Prostate gland (tissue), 2 donors: ENCODE measurements at regions not wholly inside any gene's neighbourhood (a gene's known extent, or its start where the extent isn't known, plus 50 kb on each side); places are given as distances from the start of the nearest gene placed in this dataset.

Experiments
- DNase-seq: peaks from one replicate; pipeline ENCODE4 v3.0.0-alpha.2; 2019; ENCODE audit warnings: low spot score
- H3K27ac ChIP-seq, 2 donors: fragments of 200-600 bp; sonication (generic); 2 replicates each; pipeline ENCODE4 v1.5.1; 2017 to 2019
- H3K27me3 ChIP-seq: fragments of 200-600 bp; sonication (generic); replicated peaks from 2 replicates; pipeline ENCODE4 v1.5.1; 2019; ENCODE audit not compliant: insufficient read depth
- H3K36me3 ChIP-seq, 2 donors: fragments of 200-600 bp; sonication (generic); 1 replicate in 1 of 2; 2 replicates in 1 of 2; pipeline versions ENCODE4 v1.5.1 to v1.8.1; 2017 to 2019
- H3K4me1 ChIP-seq: fragments of 200-600 bp; sonication (generic); replicated peaks from 2 replicates; pipeline ENCODE4 v1.5.1; 2019
- H3K4me3 ChIP-seq, 2 donors: fragments of 200-600 bp; sonication (generic); 2 replicates each; pipeline ENCODE4 v1.5.1; 2017 to 2019
- H3K9me3 ChIP-seq: fragments of 200-600 bp; sonication (generic); 2 replicates; pipeline ENCODE4 v1.5.1; 2017
- POLR2A ChIP-seq: fragments of 450-650 bp; IDR thresholded peaks from one replicate; pipeline ENCODE4 v1.6.1; 2016; ENCODE audit warnings: antibody characterized with exemption, mild to moderate bottlenecking
- POLR2AphosphoS5 ChIP-seq: sonication (generic); formaldehyde crosslinking; IDR thresholded peaks from one replicate; pipeline ENCODE4 v1.6.1; 2017; ENCODE audit warnings: antibody characterized with exemption
- WGBS: methylation state at CpG from one replicate; pipeline ENCODE4 v1.1.5; 2018; 5-methylcytosine and 5-hydroxymethylcytosine counted together
- intact Hi-C: fragments of 100-400 bp; cut with DNase I; formaldehyde crosslinking; loops from one replicate; pipeline ENCODE4 v1.14.2; 2022
- TF ChIP-seq, protein P1 (sequence below), 4 experiments: fragments of 200-600 bp in 2 of 4; fragments of 450-650 bp in 2 of 4; sonication (generic) in 2 of 4; IDR thresholded peaks; 1 replicate in 3 of 4; 2 replicates in 1 of 4; pipeline ENCODE4 v1.5.1; 2016 to 2019; ENCODE audit warnings: antibody characterized with exemption in 4 of 4, mild to moderate bottlenecking in 2 of 4, moderate library complexity in 2 of 4

DNA sequence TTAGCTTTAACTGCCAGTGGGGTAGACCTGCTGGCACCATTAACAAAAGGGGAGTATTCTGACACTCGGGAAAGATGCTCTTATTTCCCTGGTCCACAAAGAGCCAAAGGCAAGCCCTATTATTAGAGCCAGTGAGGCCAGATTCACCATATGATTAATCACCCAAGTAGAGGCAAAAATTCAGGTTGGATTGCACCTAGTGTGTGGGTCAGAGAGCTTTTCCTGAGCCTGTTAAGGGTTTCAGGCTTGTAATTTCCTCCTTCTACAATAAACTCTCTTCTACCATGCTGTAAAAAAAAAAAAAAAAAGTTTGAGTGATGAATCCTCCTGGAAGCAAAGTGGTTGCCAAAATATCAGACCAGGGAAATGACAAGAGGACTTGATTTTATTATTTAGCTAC lies 163.5 kb downstream of the MBL2 start:
- no peaks in the 10 kb centered on the region for H3K9me3 ChIP-seq
- WGBS: 8% methylated on average over 1 of the region's 1 CpG
- no peaks in the 10 kb centered on the region for H3K4me1 ChIP-seq
- H3K27ac ChIP-seq: no peak overlapping the region
- intact Hi-C loops: no loop called here
- TF ChIP-seq, protein P1, sequence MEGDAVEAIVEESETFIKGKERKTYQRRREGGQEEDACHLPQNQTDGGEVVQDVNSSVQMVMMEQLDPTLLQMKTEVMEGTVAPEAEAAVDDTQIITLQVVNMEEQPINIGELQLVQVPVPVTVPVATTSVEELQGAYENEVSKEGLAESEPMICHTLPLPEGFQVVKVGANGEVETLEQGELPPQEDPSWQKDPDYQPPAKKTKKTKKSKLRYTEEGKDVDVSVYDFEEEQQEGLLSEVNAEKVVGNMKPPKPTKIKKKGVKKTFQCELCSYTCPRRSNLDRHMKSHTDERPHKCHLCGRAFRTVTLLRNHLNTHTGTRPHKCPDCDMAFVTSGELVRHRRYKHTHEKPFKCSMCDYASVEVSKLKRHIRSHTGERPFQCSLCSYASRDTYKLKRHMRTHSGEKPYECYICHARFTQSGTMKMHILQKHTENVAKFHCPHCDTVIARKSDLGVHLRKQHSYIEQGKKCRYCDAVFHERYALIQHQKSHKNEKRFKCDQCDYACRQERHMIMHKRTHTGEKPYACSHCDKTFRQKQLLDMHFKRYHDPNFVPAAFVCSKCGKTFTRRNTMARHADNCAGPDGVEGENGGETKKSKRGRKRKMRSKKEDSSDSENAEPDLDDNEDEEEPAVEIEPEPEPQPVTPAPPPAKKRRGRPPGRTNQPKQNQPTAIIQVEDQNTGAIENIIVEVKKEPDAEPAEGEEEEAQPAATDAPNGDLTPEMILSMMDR (IDR thresholded peaks at IDR 0.05): no peak
- TF ChIP-seq POLR2AphosphoS5 (no peak), POLR2A (no peak)
- H3K36me3 ChIP-seq: no peaks in the 10 kb centered on the region
- no peak for DNase-seq
- no peak overlapping the region for H3K4me3 ChIP-seq
- no peaks in the 10 kb centered on the region for H3K27me3 ChIP-seq

DNA sequence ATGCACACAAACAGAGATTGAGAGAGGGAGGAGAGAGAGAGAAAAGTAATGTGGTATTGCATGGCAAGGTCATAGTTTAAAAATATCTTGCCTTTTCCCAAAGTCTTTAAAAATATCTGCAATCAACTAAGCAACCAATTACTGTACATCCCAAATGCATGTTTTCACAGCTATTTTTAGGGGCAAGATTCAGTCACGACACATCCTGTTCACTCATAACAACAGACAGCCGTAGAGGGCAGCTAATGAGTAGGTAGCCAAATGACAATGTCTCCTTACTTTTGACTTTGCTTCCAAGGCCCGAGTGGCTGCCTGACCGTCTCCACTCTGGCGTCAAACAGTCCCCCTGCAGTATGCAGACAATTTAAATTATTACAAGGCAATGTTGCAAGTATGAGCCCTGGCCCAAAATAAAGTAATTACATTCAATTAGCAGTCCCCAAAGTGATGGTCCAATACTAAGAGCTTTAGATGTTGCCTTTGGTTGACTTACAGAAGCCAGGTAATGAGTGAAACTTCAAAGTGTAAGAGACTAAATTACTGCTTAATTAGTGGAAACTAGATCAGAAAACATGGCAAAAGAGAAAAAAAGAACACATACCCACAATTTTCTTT lies 162.9 kb downstream of the MBL2 start:
- no peak for DNase-seq
- H3K4me3 ChIP-seq: no peak overlapping the region
- H3K36me3 ChIP-seq: no peaks in the 10 kb centered on the region
- no peaks in the 10 kb centered on the region for H3K4me1 ChIP-seq
- H3K27me3 ChIP-seq: no peaks in the 10 kb centered on the region
- intact Hi-C loops: no loop called here
- H3K9me3 ChIP-seq: no peaks in the 10 kb centered on the region
- H3K27ac ChIP-seq: no peak overlapping the region
- 43% methylated on average over 5 of the region's 5 CpGs for WGBS
- TF ChIP-seq POLR2AphosphoS5 (no peak), POLR2A (no peak)
- TF ChIP-seq, protein P1 (IDR thresholded peaks at IDR 0.05): no peak

DNA sequence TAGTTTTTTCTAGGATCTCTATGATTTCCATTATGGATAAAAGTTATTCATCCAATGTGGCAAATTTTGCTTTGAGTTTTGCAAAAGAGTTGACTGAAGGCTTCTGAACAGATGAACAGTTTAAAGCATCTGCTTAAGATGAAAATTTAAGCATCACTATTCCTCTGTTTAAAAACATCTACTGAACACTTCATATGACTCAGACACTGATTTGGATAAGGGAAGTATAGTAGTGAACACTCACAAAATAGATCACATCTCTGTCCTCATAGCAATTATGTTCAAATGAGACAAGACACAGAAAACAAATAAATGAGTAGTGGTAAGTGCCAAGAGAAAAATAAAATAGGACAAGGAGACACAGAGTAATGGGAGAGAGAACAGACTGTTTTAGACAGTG lies 157.3 kb downstream of the MBL2 start:
- Histone ChIP-seq H3K9me3 (no peaks in the 10 kb centered on the region), H3K27me3 (no peaks in the 10 kb centered on the region), H3K4me3 (no peak overlapping the region), H3K4me1 (no peaks in the 10 kb centered on the region), H3K36me3 (no peaks in the 10 kb centered on the region), H3K27ac (no peak overlapping the region)
- TF ChIP-seq POLR2AphosphoS5 (no peak), POLR2A (no peak)
- TF ChIP-seq, protein P1 (IDR thresholded peaks at IDR 0.05): no peak
- intact Hi-C loops: no loop called here
- DNase-seq: no peak

DNA sequence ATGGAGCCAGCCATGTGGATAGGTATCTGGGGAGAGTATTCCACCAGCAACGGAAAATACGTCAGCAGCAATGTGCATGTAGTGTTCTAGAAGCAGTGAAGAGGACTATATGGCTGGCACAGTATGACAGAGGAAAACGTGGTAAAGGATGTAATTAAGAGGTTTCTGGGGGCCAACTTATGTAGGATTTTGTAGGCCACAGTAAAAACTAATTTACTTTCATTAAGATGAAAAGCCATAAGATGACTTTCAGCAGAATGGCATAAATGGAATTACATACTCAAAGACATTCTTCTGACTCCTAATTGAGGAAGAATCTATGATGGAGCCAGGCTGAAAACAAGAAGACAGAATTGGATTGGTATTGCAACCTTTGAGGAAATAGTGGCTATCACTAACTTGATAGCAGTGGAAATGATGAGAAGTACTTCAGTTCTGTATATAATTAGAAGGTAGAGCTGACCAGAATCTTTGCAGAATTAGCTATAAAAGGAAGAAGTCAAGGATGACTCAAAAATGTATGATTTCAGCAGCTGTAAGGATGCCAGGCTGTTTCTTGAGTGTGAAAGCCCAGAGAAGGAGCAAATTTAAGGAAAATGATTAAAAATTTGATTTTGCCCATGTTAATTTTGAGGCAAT lies 156.7 kb downstream of the MBL2 start:
- H3K4me1 ChIP-seq: no peaks in the 10 kb centered on the region
- H3K27ac ChIP-seq: no peak overlapping the region
- no peaks in the 10 kb centered on the region for H3K27me3 ChIP-seq
- H3K36me3 ChIP-seq: no peaks in the 10 kb centered on the region
- WGBS: 68% methylated on average over 3 of the region's 3 CpGs
- no peaks in the 10 kb centered on the region for H3K9me3 ChIP-seq
- no peak for TF ChIP-seq POLR2AphosphoS5
- TF ChIP-seq, protein P1 (IDR thresholded peaks at IDR 0.05): no peak
- TF ChIP-seq POLR2A: no peak
- H3K4me3 ChIP-seq: no peak overlapping the region
- intact Hi-C loops: no loop called here
- DNase-seq: no peak

DNA sequence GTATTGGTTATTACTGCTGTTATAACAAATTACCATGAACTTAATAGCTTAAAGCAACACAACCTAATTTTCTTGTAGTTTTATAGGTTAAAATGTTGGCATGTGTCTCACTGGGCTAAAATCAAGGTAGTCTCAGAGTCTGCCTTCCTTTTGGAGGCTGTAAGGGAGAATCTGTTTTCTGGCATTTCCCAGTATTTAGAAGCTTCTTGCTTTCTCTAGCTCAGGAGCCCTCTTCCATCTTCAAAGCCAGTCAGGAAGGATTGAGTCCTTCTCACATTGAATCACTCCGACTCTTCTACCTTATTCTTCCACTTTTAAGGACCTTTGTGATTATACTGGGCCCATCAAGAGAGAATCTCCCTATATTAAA lies 156.2 kb downstream of the MBL2 start:
- Histone ChIP-seq H3K36me3 (no peaks in the 10 kb centered on the region), H3K9me3 (no peaks in the 10 kb centered on the region), H3K4me1 (no peaks in the 10 kb centered on the region), H3K27ac (no peak overlapping the region), H3K27me3 (no peaks in the 10 kb centered on the region), H3K4me3 (no peak overlapping the region)
- 93% methylated on average over 1 of the region's 1 CpG for WGBS
- TF ChIP-seq POLR2AphosphoS5 (no peak), POLR2A (no peak)
- TF ChIP-seq, protein P1 (IDR thresholded peaks at IDR 0.05): no peak
- intact Hi-C loops: no loop called here
- no peak for DNase-seq
